ENCODE measurements at regions not wholly inside any gene's neighbourhood (a gene's known extent, or its start where the extent isn't known, plus 50 kb on each side); places are given as distances from the start of the nearest gene placed in this dataset.

DNA sequence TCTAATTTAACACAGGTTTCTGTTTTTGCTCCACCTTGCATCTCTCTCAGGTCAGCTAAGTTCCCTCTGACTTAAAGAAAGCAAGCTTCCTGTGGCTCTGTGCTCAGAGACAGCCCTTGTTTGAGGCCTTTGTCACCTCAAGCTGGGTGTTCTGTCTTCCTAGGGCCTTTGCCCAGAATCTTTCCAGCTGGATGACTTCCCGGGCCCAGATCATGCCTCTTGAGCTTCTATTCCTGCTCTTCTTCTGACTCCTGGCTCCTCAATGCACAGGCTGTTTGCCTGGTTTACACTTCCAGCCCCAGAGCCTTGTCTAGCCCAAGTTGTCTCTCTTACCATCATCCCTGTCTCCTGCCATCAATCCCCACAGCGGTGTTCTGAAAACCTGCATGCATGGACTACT lies 300.6 kb downstream of the VPS13C start:
- TF ChIP-seq, protein P1, sequence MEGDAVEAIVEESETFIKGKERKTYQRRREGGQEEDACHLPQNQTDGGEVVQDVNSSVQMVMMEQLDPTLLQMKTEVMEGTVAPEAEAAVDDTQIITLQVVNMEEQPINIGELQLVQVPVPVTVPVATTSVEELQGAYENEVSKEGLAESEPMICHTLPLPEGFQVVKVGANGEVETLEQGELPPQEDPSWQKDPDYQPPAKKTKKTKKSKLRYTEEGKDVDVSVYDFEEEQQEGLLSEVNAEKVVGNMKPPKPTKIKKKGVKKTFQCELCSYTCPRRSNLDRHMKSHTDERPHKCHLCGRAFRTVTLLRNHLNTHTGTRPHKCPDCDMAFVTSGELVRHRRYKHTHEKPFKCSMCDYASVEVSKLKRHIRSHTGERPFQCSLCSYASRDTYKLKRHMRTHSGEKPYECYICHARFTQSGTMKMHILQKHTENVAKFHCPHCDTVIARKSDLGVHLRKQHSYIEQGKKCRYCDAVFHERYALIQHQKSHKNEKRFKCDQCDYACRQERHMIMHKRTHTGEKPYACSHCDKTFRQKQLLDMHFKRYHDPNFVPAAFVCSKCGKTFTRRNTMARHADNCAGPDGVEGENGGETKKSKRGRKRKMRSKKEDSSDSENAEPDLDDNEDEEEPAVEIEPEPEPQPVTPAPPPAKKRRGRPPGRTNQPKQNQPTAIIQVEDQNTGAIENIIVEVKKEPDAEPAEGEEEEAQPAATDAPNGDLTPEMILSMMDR (IDR thresholded peaks at IDR 0.05; ENCODE audit: borderline replicate concordance, extremely low read depth, low read length, poor library complexity, severe bottlenecking), result no peak
- no peak for TF ChIP-seq EZH2 (IDR thresholded peaks at IDR 0.05; ENCODE audit: borderline replicate concordance, low read depth, low read length, severe bottlenecking)
